Activated CD4-positive, alpha-beta memory T cell treated with anti-CD3 and anti-CD28 coated beads, Interleukin-2, amount 10 ng/mL, durations not matched to agents 7 days and 5 days (primary cell): ENCODE measurements at regions not wholly inside any gene's neighbourhood (a gene's known extent, or its start where the extent isn't known, plus 50 kb on each side); places are given as distances from the start of the nearest gene placed in this dataset.
"Not testable (repeated sequence)": the region's sequence is repeated elsewhere in the genome, so short reads cannot be mapped to it uniquely, and the experiment has no call there.

Experiments used
- CTCF ChIA-PET: fragments of 350-600 bp; sonication (Branson Sonifier 250); formaldehyde crosslinking; loops from one replicate; lab custom pipeline; 2021; ENCODE audit warnings: antibody characterized with exemption, inconsistent platforms; lab: Charles Lee
- POLR2A ChIA-PET: fragments of 350-600 bp; sonication (Branson Sonifier 250); formaldehyde crosslinking; loops from one replicate; lab custom pipeline; 2021; ENCODE audit warnings: antibody characterized with exemption; lab: Charles Lee
- DNase-seq: peaks from one replicate; pipeline ENCODE4 v3.0.0-alpha.2; 2020
- H3K27ac Mint-ChIP-seq: one replicate; pipeline ENCODE4 v1.8.0; 2021; ENCODE audit warnings: mild to moderate bottlenecking, mixed read lengths
- H3K27me3 Mint-ChIP-seq: one replicate; pipeline ENCODE4 v1.8.0; 2021; ENCODE audit warnings: mixed read lengths
- H3K36me3 Mint-ChIP-seq: one replicate; pipeline ENCODE4 v1.8.0; 2021; ENCODE audit warnings: low read depth, mixed read lengths
- H3K4me1 Mint-ChIP-seq: one replicate; pipeline ENCODE4 v1.8.0; 2021; ENCODE audit warnings: mixed read lengths
- H3K4me3 Mint-ChIP-seq: one replicate; pipeline ENCODE4 v1.8.0; 2021; ENCODE audit warnings: mild to moderate bottlenecking, mixed read lengths
- H3K9me3 Mint-ChIP-seq: one replicate; pipeline ENCODE4 v1.8.0; 2021; ENCODE audit warnings: mixed read lengths

DNA sequence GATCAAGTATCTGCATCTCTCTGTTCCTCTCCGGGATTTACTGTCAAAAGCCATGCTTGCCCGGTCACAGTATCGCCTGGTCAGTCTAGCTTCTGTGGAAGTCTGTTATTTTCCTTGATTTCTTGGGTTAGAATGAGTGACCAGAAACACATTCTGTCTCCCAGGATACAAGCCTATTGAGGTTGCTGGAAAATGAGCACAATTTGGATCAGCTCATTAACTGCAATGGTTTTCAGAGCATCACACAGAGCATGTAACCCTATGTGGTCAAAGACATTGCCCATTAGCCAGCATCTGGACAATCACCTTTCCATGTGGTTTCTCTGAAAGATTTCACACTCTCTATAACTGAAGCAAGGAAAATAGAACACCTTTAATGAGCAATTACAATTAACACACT lies 124.2 kb upstream of the FAM98A start:
- ChIA-PET POLR2A (no interaction called here), CTCF (no interaction called here)
- no peaks in the 10 kb centered on the region for H3K9me3 Mint-ChIP-seq

DNA sequence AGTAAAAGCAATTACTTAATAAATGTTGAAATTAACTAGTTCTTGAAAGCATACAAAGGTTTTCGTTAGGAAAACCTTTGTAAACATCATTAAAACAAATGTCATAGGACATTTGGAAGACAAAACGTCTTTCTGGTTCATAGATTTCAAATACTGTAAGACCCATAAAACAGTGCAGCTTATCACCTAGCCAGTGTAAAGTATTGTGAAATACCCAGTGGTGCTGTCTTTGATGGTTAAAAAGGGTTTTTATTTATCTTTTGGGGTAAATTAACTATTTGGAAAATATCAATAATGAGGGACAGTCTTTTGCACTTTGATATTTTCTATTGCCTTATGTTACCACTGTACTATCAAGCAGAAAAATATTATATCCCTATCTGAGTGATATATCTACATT lies 120.0 kb upstream of the FAM98A start:
- no peaks in the 10 kb centered on the region for H3K36me3 Mint-ChIP-seq
- H3K27me3 Mint-ChIP-seq = no peaks in the 10 kb centered on the region
- no peak overlapping the region for H3K4me3 Mint-ChIP-seq
- H3K27ac Mint-ChIP-seq = no peak overlapping the region
- CTCF ChIA-PET = no interaction called here
- POLR2A ChIA-PET = no interaction called here
- no peak for DNase-seq
- H3K4me1 Mint-ChIP-seq = no peaks in the 10 kb centered on the region
- H3K9me3 Mint-ChIP-seq = no peaks in the 10 kb centered on the region

More for the DNA sequence above, 124.2 kb upstream of the FAM98A start:
- Mint-ChIP-seq H3K36me3 (no peaks in the 10 kb centered on the region), H3K27ac (no peak overlapping the region), H3K4me1 (no peaks in the 10 kb centered on the region), H3K27me3 (no peaks in the 10 kb centered on the region), H3K4me3 (no peak overlapping the region)
- no peak for DNase-seq

DNA sequence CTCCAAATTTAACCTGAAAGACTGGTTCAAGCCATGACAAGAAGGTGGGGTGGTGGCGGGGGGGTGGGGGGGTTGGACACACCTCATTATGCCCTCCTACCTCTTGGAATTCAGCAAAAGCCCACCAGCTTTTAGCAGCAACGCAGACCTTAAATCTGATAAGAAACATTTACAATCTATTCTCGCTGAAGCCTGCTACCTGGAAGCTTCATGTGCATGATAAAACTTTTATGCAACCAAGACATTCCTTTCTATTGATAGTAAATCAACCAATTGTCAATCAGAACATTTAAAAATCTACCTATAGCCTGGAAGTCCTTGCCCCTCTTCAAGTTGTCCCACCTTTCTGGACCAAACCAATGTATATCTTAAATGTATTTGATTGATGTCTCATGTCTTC lies 113.6 kb upstream of the FAM98A start:
- ChIA-PET CTCF (no interaction called here), POLR2A (no interaction called here)
- H3K27me3 Mint-ChIP-seq = no peaks in the 10 kb centered on the region
- H3K9me3 Mint-ChIP-seq = no peaks in the 10 kb centered on the region
- no peak overlapping the region for H3K27ac Mint-ChIP-seq
- no peak for DNase-seq
- H3K36me3 Mint-ChIP-seq = no peaks in the 10 kb centered on the region
- H3K4me3 Mint-ChIP-seq = no peak overlapping the region
- no peaks in the 10 kb centered on the region for H3K4me1 Mint-ChIP-seq

DNA sequence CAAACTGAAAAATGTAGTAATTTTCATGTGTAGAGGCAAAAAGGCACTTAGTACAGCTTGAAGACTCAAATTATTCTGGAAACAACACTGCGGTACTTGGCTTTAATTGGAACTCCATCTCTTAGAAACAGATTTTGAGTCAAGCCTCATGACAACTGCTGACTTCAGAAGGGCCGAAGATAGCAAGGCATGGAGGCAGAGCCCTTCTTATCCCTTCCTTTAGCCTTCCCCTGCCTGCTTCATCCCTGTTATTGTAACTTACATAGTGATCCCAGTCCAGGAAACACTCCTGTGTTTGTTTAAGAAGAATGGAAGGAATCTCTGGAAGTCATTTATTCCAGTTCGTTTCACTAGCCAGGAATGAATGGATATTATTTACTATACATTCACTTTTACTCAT lies 110.9 kb upstream of the FAM98A start:
- POLR2A ChIA-PET = no interaction called here
- no peaks in the 10 kb centered on the region for H3K9me3 Mint-ChIP-seq
- H3K27me3 Mint-ChIP-seq = no peaks in the 10 kb centered on the region
- no peaks in the 10 kb centered on the region for H3K36me3 Mint-ChIP-seq
- H3K4me1 Mint-ChIP-seq = no peaks in the 10 kb centered on the region
- H3K27ac Mint-ChIP-seq = no peak overlapping the region
- no peak overlapping the region for H3K4me3 Mint-ChIP-seq
- CTCF ChIA-PET = no interaction called here
- DNase-seq = no peak

DNA sequence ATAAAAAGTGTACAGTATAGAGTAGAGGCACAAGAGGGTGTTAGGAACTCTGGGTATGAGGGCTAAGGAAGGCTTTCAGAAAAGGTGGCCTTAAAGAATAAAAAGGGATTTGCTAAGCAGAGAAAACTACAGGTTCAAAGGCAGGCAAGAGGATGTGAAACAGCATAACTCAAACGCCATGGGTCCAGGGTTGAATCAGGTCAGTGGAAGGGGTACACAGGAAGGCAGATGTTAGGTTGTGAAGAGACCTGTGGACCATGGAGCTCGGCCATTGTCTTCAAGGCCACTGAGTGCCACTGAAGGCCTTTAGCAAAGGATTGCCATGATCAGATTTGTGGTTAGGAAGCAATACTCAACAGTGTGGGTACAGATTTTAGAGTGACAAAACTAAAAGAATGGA lies 108.2 kb upstream of the FAM98A start:
- H3K27ac Mint-ChIP-seq = no peak overlapping the region
- POLR2A ChIA-PET = no interaction called here

DNA sequence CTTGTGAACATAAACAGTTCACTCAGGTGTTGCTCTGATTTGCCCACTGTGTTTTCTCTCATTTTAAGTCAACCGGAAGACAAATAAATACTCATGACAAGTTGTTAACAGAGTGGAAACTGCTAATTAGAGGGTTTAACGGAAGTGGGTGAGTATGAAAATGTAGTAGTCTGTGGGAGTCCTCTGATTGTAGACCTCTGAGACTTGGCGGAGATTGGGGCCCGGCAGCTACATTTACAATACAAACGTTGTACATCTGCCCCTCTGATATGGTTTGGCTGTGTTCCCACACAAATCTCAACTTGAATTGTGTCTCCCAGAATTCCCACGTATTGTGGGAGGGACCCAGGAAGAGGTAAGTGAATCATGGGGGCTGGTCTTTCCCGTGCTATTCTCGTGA lies 107.3 kb upstream of the FAM98A start:
- ChIA-PET CTCF (no interaction called here), POLR2A (no interaction called here)
- no peaks in the 10 kb centered on the region for H3K9me3 Mint-ChIP-seq
- H3K27ac Mint-ChIP-seq = no peak overlapping the region
- H3K27me3 Mint-ChIP-seq = no peaks in the 10 kb centered on the region
- no peak overlapping the region for H3K4me3 Mint-ChIP-seq
- H3K36me3 Mint-ChIP-seq = no peaks in the 10 kb centered on the region
- no peaks in the 10 kb centered on the region for H3K4me1 Mint-ChIP-seq
- no peak for DNase-seq

More for the DNA sequence above, 108.2 kb upstream of the FAM98A start:
- Mint-ChIP-seq H3K27me3 (no peaks in the 10 kb centered on the region), H3K4me1 (no peaks in the 10 kb centered on the region), H3K9me3 (no peaks in the 10 kb centered on the region), H3K36me3 (no peaks in the 10 kb centered on the region), H3K4me3 (no peak overlapping the region)
- DNase-seq = no peak
- CTCF ChIA-PET = no interaction called here

DNA sequence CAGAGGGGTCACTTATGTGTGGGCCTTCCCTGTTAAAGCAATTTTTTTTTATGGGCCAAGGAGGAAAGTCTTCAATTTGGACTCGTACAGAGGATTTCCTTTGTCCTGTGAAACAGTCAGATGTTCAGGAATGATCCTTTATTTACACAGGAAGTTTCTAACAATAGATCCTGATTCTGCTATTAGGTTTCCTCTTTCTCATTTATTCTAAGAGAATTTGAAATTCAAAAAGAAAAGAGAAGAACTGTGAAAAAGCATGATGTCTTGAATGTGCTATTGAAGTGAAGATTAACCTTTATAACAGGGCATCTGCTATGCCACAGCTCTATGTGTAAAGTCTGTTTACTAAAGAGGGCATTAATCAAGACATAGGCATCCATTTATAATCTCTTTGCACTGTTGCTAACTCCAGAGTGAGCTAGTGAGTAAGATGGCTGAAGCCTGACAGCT lies 105.3 kb upstream of the FAM98A start:
- POLR2A ChIA-PET = no interaction called here
- DNase-seq = no peak
- Mint-ChIP-seq H3K9me3 (no peaks in the 10 kb centered on the region), H3K27ac (no peak overlapping the region), H3K27me3 (no peaks in the 10 kb centered on the region), H3K4me3 (no peak overlapping the region), H3K4me1 (no peaks in the 10 kb centered on the region), H3K36me3 (no peaks in the 10 kb centered on the region)
- CTCF ChIA-PET = interaction anchor here (0.6 kb wide), 1 partner anchor 16 kb away, joined by 3 read pairs; no protein-coding TSS in a partner anchor

DNA sequence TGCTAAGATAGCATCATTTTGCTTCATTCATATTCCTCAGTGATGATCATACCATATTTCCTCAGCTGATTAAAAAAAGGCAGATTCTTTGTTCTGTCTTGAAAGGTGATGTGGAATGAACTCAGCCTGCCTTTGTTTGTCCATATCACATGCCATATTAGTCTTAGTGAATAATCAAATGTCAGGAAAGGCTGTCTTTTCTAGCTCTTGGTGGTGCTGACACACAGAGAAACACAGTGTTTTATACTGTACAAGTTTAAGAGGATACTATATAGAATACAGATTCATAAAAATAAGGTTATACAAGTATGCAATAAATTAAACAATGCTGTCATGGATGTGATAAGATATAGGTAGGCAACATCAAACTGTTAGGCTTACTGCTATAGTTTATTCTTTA lies 97.1 kb upstream of the FAM98A start:
- POLR2A ChIA-PET = no interaction called here
- CTCF ChIA-PET = no interaction called here
- no peak overlapping the region for H3K4me3 Mint-ChIP-seq

DNA sequence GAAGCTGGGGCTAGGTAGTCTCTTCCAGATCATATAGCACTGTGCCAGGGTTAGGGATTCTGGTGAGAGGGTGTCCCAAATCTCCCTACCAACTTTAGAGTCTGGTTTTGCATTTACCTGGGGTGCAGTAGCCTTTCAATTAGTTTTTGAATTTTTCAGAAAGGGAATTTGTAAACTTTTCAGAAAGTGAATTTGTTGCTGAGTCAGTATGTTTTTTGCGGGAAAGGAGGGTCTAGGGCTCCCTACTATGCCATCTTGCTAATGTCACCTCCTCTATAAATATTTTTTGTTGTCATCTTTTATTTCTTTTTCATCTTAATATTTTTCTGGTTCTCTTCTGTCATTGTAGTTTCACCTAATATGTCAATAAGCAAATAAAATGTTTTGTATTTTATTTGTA lies 95.8 kb upstream of the FAM98A start:
- peaks cover 3% of the 10 kb centered on the region for H3K27me3 Mint-ChIP-seq
- H3K27ac Mint-ChIP-seq = no peak overlapping the region
- no peaks in the 10 kb centered on the region for H3K4me1 Mint-ChIP-seq
- POLR2A ChIA-PET = no interaction called here
- no peaks in the 10 kb centered on the region for H3K36me3 Mint-ChIP-seq
- H3K4me3 Mint-ChIP-seq = no peak overlapping the region
- CTCF ChIA-PET = no interaction called here
- H3K9me3 Mint-ChIP-seq = peaks cover 13% of the 10 kb centered on the region
- DNase-seq = no peak

More for the DNA sequence above, 97.1 kb upstream of the FAM98A start:
- peaks cover 3% of the 10 kb centered on the region for H3K27me3 Mint-ChIP-seq
- DNase-seq = no peak
- no peaks in the 10 kb centered on the region for H3K36me3 Mint-ChIP-seq
- H3K9me3 Mint-ChIP-seq = peaks cover 8% of the 10 kb centered on the region
- no peak overlapping the region for H3K27ac Mint-ChIP-seq
- no peaks in the 10 kb centered on the region for H3K4me1 Mint-ChIP-seq

DNA sequence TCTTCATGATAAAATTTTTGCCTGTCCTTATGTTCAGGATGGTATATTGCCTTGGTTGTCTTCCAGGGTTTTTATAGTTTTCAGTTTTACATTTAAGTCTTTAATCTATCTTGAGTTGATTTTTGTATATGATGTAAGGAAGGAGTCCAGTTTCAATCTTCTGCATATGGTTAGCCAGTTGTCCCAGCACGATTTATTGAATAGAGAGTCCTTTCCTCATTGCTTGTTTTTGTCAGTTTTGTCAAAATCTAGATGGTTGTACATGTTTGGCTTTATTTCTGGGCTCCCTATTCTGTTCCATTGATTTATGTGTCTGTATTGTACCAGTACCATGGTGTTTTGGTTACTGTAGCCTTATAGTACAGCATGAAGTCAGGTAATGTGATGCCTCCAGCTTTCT lies 91.6 kb upstream of the FAM98A start:
- H3K4me1 Mint-ChIP-seq, H3K36me3 Mint-ChIP-seq, CTCF ChIA-PET, H3K27ac Mint-ChIP-seq, H3K4me3 Mint-ChIP-seq, DNase-seq, POLR2A ChIA-PET, H3K27me3 Mint-ChIP-seq: not testable (repeated sequence)
- H3K9me3 Mint-ChIP-seq = peaks cover 21% of the 10 kb centered on the region

DNA sequence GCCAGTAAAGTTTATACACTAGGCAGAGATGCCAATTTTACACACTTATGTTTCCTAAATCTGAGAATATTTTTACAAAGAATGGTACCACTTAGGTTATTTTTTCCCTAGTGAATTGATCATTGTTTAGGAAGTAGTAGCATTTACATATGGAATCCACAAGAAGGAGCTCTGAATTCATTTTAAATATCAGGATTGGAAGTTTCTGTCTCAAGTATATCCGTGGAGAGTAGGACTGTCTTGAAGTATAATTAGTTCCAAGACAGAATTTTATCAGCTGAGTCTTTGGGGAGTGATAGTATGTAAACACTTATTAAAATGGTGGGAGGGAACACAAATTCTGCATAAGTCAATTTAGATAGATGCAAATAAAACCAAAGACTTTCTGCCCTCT lies 82.3 kb upstream of the FAM98A start:
- H3K4me3 Mint-ChIP-seq = no peak overlapping the region
- H3K4me1 Mint-ChIP-seq = no peaks in the 10 kb centered on the region
- no peak for DNase-seq
- H3K9me3 Mint-ChIP-seq = no peaks in the 10 kb centered on the region
- CTCF ChIA-PET = no interaction called here
- no peak overlapping the region for H3K27ac Mint-ChIP-seq
- H3K36me3 Mint-ChIP-seq = no peaks in the 10 kb centered on the region
- H3K27me3 Mint-ChIP-seq = no peaks in the 10 kb centered on the region
- POLR2A ChIA-PET = no interaction called here

DNA sequence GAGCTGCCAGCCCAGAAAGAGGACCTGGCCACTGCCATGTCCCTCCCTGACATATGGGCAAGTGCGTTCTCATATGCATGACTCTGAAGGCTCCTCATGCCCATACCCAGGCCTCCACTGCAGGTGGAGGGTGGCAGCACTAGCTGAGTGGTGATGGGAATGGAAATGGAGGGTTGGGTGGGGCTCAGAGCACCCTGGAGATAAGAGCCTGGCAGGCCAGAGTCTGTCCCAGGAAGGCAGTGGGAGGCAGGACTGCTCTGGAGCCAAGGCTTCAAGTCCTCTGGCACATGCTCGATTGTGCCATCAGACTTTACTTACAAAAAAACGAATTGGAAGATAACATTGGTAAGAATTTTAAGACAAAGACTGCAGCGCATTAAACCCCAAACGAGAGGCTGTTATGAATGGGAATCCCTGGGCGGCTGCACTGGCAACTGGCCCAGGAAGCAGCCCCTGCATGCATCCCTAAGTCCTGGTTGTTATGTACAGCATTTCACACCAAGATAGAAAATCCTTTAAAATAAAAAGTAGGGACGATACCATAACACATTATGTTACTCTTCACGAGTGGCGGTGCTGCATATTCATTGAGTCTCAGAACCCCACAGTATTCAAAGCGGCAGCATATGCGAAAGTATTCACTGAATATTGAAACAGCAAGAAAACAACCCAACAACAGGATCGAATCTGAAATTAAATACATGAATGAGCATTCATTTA lies 81.7 kb upstream of the FAM98A start:
- no peak overlapping the region for H3K4me3 Mint-ChIP-seq
- DNase-seq = no peak
- ChIA-PET CTCF (no interaction called here), POLR2A (no interaction called here)
- H3K4me1 Mint-ChIP-seq = no peaks in the 10 kb centered on the region
- no peaks in the 10 kb centered on the region for H3K36me3 Mint-ChIP-seq
- H3K9me3 Mint-ChIP-seq = no peaks in the 10 kb centered on the region
- H3K27me3 Mint-ChIP-seq = no peaks in the 10 kb centered on the region
- H3K27ac Mint-ChIP-seq = no peak overlapping the region

DNA sequence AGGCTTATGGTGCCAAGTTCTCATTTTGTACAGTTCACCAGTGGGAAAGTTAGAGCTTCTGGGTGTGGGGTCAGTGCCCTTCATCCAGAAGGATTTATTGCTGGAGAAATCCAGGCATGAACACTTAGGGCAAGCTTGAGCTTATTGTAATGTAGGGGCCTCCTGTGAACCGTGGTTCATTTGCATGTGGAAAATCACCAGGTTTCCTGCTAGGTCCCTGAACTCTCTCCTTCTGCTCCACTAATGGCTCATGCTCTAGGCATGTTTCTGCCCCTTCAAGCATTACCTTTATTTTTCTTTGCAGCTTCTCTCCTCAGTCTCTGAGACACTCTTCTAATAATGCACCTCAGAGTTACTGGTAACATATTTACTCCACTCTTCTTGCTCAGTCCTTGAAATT lies 79.3 kb upstream of the FAM98A start:
- H3K4me3 Mint-ChIP-seq = no peak overlapping the region
- POLR2A ChIA-PET = no interaction called here
- CTCF ChIA-PET = no interaction called here

DNA sequence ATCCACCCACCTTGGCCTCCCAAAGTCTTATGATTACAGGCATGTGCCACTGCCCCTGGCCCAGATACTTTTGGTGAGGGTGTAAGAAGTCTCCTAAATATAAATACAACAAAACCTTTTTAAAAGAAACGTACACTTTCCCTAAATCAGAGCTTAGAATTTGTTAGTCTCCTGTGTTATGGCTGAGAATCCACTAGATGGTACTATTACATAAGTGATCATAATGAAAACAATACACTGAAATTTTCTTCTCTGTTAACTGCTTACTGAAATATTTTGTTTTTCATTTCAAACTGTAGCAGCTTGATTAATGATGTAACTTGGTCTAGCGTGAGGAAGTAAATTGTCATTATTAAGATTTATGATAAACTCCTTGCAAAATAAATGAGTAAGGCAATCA lies 74.8 kb upstream of the FAM98A start:
- DNase-seq = no peak
- POLR2A ChIA-PET = no interaction called here
- CTCF ChIA-PET = interaction anchor here (0.7 kb wide), 1 partner anchor 198 kb away, joined by 3 read pairs; the partner anchor contains the start of gene RASGRP3
- no peak overlapping the region for H3K27ac Mint-ChIP-seq
- H3K36me3 Mint-ChIP-seq = no peaks in the 10 kb centered on the region
- no peaks in the 10 kb centered on the region for H3K9me3 Mint-ChIP-seq
- H3K27me3 Mint-ChIP-seq = peaks cover 2% of the 10 kb centered on the region
- H3K4me3 Mint-ChIP-seq = no peak overlapping the region
- H3K4me1 Mint-ChIP-seq = no peaks in the 10 kb centered on the region

More for the DNA sequence above, 79.3 kb upstream of the FAM98A start:
- Mint-ChIP-seq H3K4me1 (no peaks in the 10 kb centered on the region), H3K27me3 (peaks cover 2% of the 10 kb centered on the region), H3K36me3 (no peaks in the 10 kb centered on the region), H3K9me3 (no peaks in the 10 kb centered on the region), H3K27ac (no peak overlapping the region)
- no peak for DNase-seq
